NOMO-1 (cell line): ENCODE measurements at regions not wholly inside any gene's neighbourhood (a gene's known extent, or its start where the extent isn't known, plus 50 kb on each side); places are given as distances from the start of the nearest gene placed in this dataset.
"Not testable (repeated sequence)": the region's sequence is repeated elsewhere in the genome, so short reads cannot be mapped to it uniquely, and the experiment has no call there.

Source experiments
- DNase-seq, 2 experiments: peaks; one replicate each; lab custom pipeline; 2025; ENCODE audit not compliant: unreplicated experiment in 2 of 2; lab: John Stamatoyannopoulos, UW

DNA sequence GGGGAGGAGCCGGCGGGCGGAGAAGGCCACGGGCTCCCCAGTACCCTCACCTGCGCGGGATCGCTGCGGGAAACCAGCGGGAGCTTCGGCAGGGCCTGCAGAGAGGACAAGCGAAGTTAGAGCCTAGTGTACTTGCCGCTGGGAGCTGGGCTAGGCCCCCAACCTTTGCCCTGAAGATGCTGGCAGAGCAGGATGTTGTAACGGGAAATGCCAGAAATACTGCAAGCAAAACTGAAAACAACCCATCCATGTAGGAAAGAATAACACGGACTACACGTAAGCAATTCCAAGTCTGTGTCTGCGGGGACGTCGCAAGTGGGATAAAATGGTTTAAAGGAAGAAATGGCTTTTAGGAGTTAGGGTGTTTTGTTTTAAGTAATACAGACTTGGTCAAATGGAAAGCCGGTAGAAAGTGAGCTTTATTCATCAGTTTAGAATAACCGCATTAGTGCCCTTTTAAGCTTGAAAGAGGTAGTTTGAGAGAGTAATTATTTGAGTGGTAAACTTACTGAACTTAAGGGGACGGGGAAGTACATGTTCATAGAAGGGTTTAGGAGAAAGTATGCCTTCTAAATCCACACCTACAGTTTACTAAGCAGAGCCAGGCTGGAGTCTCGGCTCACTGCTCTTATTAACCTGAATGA is 121.3 kb upstream of the NIPA1 start:
- peak; percentile 64 to 66 for DNase-seq

GRCh38 chr15:22665711-22666110 is 120.7 kb upstream of the NIPA1 start:
- DNase-seq: peak in 1 of 2 experiments; percentile 66

DNA sequence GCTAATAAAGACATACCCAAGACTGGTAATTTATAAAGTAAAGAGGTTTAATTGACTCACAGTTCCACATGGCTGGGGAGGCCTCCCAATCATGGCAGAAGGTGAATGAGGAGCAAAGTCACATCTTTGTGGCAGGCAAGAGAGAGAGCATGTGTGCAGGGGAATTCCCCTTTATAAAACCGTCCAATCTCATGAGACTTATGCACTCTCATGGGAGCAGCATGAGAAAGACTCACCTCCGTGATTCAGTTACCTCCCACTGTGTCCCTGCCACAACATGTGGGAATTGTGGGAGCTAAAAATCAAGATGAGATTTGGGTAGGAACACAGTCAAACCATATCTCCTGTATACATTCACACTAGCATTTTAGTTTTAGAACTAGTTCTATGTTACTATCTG is 101.7 kb upstream of the NIPA1 start:
- not testable (repeated sequence) for DNase-seq

GRCh38 chr15:22699881-22700280 is 86.6 kb upstream of the NIPA1 start:
- not testable (repeated sequence) for DNase-seq

DNA sequence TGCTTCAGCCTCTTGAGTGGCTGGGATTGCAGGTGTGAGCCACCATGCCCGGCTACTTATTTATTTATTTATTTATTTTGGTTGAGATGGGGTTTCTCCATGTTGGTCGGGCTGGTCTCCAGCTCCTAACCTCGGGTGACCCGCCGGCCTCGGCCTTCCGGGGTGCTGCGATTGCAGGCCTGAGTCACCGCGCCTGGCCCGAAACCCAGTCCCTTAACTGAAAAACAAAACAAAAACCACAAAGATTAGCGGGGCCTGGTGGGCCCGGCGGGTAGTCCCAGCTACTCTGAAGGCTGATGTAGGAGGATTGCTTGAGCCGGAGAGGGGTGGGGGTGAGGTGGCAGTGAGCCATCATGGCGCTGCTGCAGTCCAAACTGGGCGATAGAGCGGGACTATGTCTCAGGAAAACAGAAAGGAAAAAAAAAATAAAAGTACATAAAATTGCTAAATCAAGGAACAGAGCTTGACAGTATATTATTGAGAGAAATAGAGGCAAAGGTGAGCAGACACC is 75.6 kb upstream of the NIPA1 start:
- DNase-seq: not testable (repeated sequence)

DNA sequence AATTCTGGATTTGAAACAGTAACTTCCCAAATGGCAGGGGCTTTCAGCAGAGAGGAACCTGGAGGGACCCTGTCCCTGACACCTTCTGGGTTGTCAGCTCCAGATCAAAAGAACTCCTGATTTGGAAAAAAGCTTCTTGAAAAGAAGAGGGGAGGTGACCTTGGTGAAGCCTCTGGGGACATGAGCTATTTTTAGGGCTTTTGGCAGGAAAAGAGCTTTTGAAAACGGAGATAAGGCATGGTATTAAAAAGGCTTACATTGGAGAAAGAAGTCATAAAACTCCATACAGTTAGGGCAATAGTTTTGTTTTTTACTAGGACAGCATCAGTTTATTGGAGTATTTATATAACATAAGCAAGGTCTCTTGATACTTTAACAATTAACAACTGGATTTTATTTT is 72.5 kb upstream of the NIPA1 start:
- not testable (repeated sequence) for DNase-seq

DNA sequence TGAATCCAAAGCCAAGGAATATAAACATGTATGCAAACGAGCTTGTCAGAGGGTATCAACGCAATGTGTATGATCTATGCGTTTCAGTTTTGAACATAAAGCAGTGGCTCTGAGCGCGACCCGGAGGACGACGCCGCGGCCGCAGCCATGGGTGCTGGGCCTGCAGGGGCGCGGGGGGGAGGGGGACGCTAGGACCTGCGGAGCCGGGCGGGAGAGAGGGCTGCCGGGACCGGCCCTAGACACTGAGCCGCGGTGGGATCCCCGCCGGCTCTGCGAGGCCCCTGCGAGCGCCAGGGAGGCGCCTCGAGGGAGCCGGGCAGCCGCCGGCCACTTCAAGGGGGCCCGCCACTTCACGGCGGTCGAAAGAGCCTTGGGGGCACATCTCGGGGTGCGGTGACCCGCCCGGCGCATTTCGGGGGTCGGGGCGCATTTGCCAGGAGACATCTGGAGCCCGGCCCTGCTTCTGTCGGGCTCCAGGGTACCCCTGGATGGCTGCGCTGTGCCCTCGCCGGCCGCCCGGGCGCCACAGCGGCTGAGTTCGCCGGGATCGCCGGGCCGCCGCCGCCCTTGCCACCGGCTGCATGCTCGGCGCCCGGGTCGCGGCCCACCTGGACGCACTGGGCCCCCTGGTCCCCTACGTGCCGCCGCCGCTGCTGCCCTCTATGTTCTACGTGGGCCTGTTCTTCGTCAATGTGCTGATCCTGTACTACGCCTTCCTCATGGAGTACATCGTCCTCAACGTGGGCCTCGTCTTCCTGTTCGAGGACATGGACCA is 71.9 kb upstream of the NIPA1 start:
- peak in 1 of 2 experiments; percentile 35 for DNase-seq

DNA sequence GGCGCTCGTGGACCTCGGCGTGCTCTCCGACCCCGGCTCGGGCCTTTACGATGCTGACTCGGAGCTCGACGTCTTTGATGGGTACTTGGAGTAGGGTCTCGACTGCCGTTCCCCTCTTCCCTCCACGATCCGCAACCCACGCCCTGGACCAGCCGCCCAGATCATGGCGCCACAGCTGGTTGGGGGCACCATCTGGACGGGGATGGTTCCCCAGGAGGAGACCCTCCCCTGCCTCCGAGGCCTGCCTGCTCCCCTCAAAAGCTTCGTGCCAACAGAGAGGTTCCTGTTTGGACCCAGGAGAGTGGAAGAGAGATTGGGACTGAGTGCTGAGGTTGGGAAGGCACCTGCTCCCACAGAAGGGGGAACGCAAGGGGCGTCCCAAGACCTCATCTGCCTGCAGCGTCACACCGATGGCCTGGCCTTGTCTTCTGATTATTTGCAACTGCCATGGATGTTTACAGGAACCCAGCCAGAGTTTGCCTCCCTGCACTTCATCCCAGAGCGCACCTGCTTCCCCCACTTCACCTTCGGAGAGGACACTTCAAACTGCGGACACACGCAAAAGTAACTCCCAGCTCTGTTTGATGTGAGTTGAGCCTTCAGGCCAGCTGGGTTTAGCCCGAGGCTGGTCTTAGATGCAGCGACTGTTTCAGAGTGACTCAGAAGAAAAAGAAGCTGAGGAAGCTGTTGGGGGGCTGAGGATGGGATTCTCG is 71.2 kb upstream of the NIPA1 start:
- DNase-seq: peak in 1 of 2 experiments; percentile 33

- DNase-seq: not testable (repeated sequence)
Measured at GRCh38 chr15:22719980-22720379, 66.5 kb upstream of the NIPA1 start.

- DNase-seq: not testable (repeated sequence)
Measured at GRCh38 chr15:22726104-22726503, 60.3 kb upstream of the NIPA1 start.

- not testable (repeated sequence) for DNase-seq
Measured at GRCh38 chr15:22735067-22735466, 51.4 kb upstream of the NIPA1 start.

GRCh38 chr15:22735781-22736180 is 50.7 kb upstream of the NIPA1 start:
- no peak for DNase-seq

GRCh38 chr15:22736200-22736599 is 50.2 kb upstream of the NIPA1 start:
- not testable (repeated sequence) for DNase-seq
